Ovary (tissue), 3 donors: ENCODE measurements at regions not wholly inside any gene's neighbourhood (a gene's known extent, or its start where the extent isn't known, plus 50 kb on each side); places are given as distances from the start of the nearest gene placed in this dataset.

Source experiments
- EP300 ChIP-seq: sonication (generic); formaldehyde crosslinking; IDR thresholded peaks from one replicate; pipeline ENCODE4 v1.6.1; 2017; ENCODE audit warnings: antibody characterized with exemption
- POLR2A ChIP-seq: fragments of 450-650 bp; IDR thresholded peaks from one replicate; pipeline ENCODE4 v1.6.1; 2017; ENCODE audit warnings: antibody characterized with exemption, mild to moderate bottlenecking, moderate library complexity
- TF ChIP-seq, protein P1 (sequence below), 3 donors: fragments of 450-650 bp in 2 of 3; fragments of 200-600 bp in 1 of 3; IDR thresholded peaks; one replicate each; pipeline versions ENCODE4 v1.5.1 to v1.8.0; 2016 to 2022; ENCODE audit warnings: antibody characterized with exemption in 3 of 3, mild to moderate bottlenecking in 1 of 3
- donor health status: DM: no; HTN: no; CAD: no.

DNA sequence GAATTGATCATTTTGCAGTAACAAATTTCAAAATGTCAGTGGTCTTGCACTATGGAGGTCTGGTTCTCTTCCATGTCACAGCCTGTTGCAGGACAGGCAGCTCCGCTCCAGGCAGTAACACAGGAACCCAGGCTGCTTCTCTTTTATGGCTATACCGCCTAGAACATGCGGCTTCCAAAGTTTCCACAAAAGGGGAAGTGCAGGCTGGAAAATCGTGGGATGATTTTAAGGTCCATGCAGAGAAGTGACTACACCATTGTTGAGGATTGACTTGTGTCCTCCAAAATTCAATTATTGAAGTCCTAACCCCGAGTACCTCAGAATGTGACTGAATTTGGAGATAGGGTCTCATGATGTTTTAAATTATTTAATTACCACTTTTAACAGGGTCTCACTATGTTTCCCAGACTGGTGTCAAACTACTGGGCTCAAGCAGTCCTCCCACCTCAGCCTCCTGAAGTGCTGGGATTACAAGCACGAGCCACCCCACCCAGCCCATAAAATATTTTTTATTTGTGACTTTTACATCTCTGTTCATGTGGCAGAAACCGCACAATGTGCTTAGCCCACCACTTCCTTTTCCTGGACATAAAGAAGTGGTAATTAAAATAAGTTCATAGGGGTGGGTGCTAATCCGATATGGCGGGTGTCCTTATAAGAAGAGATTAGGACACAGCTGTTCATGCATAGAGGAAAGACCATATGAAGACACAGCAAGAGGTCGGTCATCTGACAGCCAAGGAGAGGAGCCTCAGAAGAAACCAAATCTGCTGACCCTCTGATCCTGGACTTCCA, 279.2 kb upstream of the RPL38 start:
- TF ChIP-seq, protein P1, sequence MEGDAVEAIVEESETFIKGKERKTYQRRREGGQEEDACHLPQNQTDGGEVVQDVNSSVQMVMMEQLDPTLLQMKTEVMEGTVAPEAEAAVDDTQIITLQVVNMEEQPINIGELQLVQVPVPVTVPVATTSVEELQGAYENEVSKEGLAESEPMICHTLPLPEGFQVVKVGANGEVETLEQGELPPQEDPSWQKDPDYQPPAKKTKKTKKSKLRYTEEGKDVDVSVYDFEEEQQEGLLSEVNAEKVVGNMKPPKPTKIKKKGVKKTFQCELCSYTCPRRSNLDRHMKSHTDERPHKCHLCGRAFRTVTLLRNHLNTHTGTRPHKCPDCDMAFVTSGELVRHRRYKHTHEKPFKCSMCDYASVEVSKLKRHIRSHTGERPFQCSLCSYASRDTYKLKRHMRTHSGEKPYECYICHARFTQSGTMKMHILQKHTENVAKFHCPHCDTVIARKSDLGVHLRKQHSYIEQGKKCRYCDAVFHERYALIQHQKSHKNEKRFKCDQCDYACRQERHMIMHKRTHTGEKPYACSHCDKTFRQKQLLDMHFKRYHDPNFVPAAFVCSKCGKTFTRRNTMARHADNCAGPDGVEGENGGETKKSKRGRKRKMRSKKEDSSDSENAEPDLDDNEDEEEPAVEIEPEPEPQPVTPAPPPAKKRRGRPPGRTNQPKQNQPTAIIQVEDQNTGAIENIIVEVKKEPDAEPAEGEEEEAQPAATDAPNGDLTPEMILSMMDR (IDR thresholded peaks at IDR 0.05): no peak
- TF ChIP-seq EP300: no peak
- no peak for TF ChIP-seq POLR2A
